ENCODE measurements at regions not wholly inside any gene's neighbourhood (a gene's known extent, or its start where the extent isn't known, plus 50 kb on each side); places are given as distances from the start of the nearest gene placed in this dataset.

GRCh38 chr7:52406808-52407207 lies 628.6 kb upstream of the POM121L12 start:
- no peak overlapping the region for H3K4me3 ChIP-seq (ENCODE audit: low read length)
- Mint-ChIP-seq H3K27ac (no peak overlapping the region), H3K4me3 (no peak overlapping the region), H3K4me1 (no peaks in the 10 kb centered on the region), H3K36me3 (no peaks in the 10 kb centered on the region), H3K9me3 (peaks cover 0 to 8% (median 0%) of the 10 kb centered on the region in 11 donors), H3K27me3 (no peaks in the 10 kb centered on the region)
- ChIA-PET CTCF (no interaction called here), POLR2A (no interaction called here)
- ATAC-seq (no peak), DNase-seq (no peak)
- H3K4me1 ChIP-seq (ENCODE audit: control insufficient read depth in 2 of 2, insufficient read depth in 2 of 2, low read length in 2 of 2), result no peaks in the 10 kb centered on the region
- intact Hi-C loops (cut with micrococcal nuclease), result no loop called here
- no peaks in the 10 kb centered on the region for H3K36me3 ChIP-seq (ENCODE audit: control insufficient read depth in 2 of 3, insufficient read depth in 3 of 3, low read length in 3 of 3)
- H3K27me3 ChIP-seq (ENCODE audit: control insufficient read depth in 2 of 2, insufficient read depth in 2 of 2, low read length in 2 of 2), result no peaks in the 10 kb centered on the region
- H3K9me3 ChIP-seq (ENCODE audit: control insufficient read depth in 2 of 3, low read length in 3 of 3), result no peaks in the 10 kb centered on the region
- no peak overlapping the region for H3K27ac ChIP-seq (ENCODE audit: low read depth, low read length)

GRCh38 chr7:52382731-52383130 lies 652.7 kb upstream of the POM121L12 start:
- no peak overlapping the region for H3K27ac ChIP-seq (ENCODE audit: low read depth, low read length)
- peaks cover 0 to 12% (median 3%) of the 10 kb centered on the region in 11 donors for H3K9me3 Mint-ChIP-seq

GRCh38 chr7:52369922-52370321 lies 665.5 kb upstream of the POM121L12 start:
- Histone ChIP-seq H3K4me1 (ENCODE audit: control insufficient read depth in 2 of 2, insufficient read depth in 2 of 2, low read length in 2 of 2) (no peaks in the 10 kb centered on the region), H3K36me3 (ENCODE audit: control insufficient read depth in 2 of 3, insufficient read depth in 3 of 3, low read length in 3 of 3) (no peaks in the 10 kb centered on the region), H3K4me3 (ENCODE audit: low read length) (no peak overlapping the region), H3K27ac (ENCODE audit: low read depth, low read length) (no peak overlapping the region), H3K27me3 (ENCODE audit: control insufficient read depth in 2 of 2, insufficient read depth in 2 of 2, low read length in 2 of 2) (no peaks in the 10 kb centered on the region), H3K9me3 (ENCODE audit: control insufficient read depth in 2 of 3, low read length in 3 of 3) (peaks cover 0 to 4% (median 0%) of the 10 kb centered on the region in 3 experiments)
- Mint-ChIP-seq H3K36me3 (no peaks in the 10 kb centered on the region), H3K27me3 (no peaks in the 10 kb centered on the region), H3K4me1 (no peaks in the 10 kb centered on the region), H3K27ac (no peak overlapping the region), H3K9me3 (peaks cover 0 to 26% (median 5%) of the 10 kb centered on the region in 11 donors), H3K4me3 (no peak overlapping the region)
- intact Hi-C loops (cut with micrococcal nuclease), result no loop called here
- DNase-seq (no peak), ATAC-seq (no peak)
- CTCF ChIA-PET, result no interaction called here
- POLR2A ChIA-PET, result no interaction called here

More at GRCh38 chr7:52382731-52383130, 652.7 kb upstream of the POM121L12 start:
- ATAC-seq (no peak), DNase-seq (no peak)
- Mint-ChIP-seq H3K27me3 (no peaks in the 10 kb centered on the region), H3K4me1 (peaks cover 0 to 2% (median 0%) of the 10 kb centered on the region in 7 donors), H3K4me3 (no peak overlapping the region), H3K27ac (no peak overlapping the region), H3K36me3 (no peaks in the 10 kb centered on the region)
- H3K9me3 ChIP-seq (ENCODE audit: control insufficient read depth in 2 of 3, low read length in 3 of 3), result no peaks in the 10 kb centered on the region
- ChIA-PET POLR2A (no interaction called here), CTCF (no interaction called here)
- no peaks in the 10 kb centered on the region for H3K36me3 ChIP-seq (ENCODE audit: control insufficient read depth in 2 of 3, insufficient read depth in 3 of 3, low read length in 3 of 3)
- intact Hi-C loops (cut with micrococcal nuclease), result no loop called here
- no peaks in the 10 kb centered on the region for H3K4me1 ChIP-seq (ENCODE audit: control insufficient read depth in 2 of 2, insufficient read depth in 2 of 2, low read length in 2 of 2)
- H3K4me3 ChIP-seq (ENCODE audit: low read length), result no peak overlapping the region
- H3K27me3 ChIP-seq (ENCODE audit: control insufficient read depth in 2 of 2, insufficient read depth in 2 of 2, low read length in 2 of 2), result no peaks in the 10 kb centered on the region

GRCh38 chr7:52365349-52365748 lies 670.1 kb upstream of the POM121L12 start:
- no peaks in the 10 kb centered on the region for H3K4me1 Mint-ChIP-seq
- ChIA-PET POLR2A (no interaction called here), CTCF (no interaction called here)
- peaks cover 0 to 18% (median 5%) of the 10 kb centered on the region in 11 donors for H3K9me3 Mint-ChIP-seq
- H3K4me3 Mint-ChIP-seq, result no peak overlapping the region
- H3K4me3 ChIP-seq (ENCODE audit: low read length), result no peak overlapping the region
- no peaks in the 10 kb centered on the region for H3K36me3 Mint-ChIP-seq
- intact Hi-C loops (cut with micrococcal nuclease), result no loop called here
- no peak for ATAC-seq
- H3K27me3 Mint-ChIP-seq, result no peaks in the 10 kb centered on the region
- H3K4me1 ChIP-seq (ENCODE audit: control insufficient read depth in 2 of 2, insufficient read depth in 2 of 2, low read length in 2 of 2), result no peaks in the 10 kb centered on the region
- no peak overlapping the region for H3K27ac Mint-ChIP-seq
- no peak overlapping the region for H3K27ac ChIP-seq (ENCODE audit: low read depth, low read length)
- DNase-seq, result no peak
- no peaks in the 10 kb centered on the region for H3K27me3 ChIP-seq (ENCODE audit: control insufficient read depth in 2 of 2, insufficient read depth in 2 of 2, low read length in 2 of 2)
- peaks cover 0 to 4% (median 0%) of the 10 kb centered on the region in 3 experiments for H3K9me3 ChIP-seq (ENCODE audit: control insufficient read depth in 2 of 3, low read length in 3 of 3)
- no peaks in the 10 kb centered on the region for H3K36me3 ChIP-seq (ENCODE audit: control insufficient read depth in 2 of 3, insufficient read depth in 3 of 3, low read length in 3 of 3)

- DNase-seq (no peak), ATAC-seq (no peak)
- intact Hi-C loops (cut with micrococcal nuclease), result no loop called here
- peaks cover 0 to 21% (median 6%) of the 10 kb centered on the region in 11 donors for H3K9me3 Mint-ChIP-seq
- no peaks in the 10 kb centered on the region for H3K4me1 Mint-ChIP-seq
- Histone ChIP-seq H3K36me3 (ENCODE audit: control insufficient read depth in 2 of 3, insufficient read depth in 3 of 3, low read length in 3 of 3) (no peaks in the 10 kb centered on the region), H3K27me3 (ENCODE audit: control insufficient read depth in 2 of 2, insufficient read depth in 2 of 2, low read length in 2 of 2) (no peaks in the 10 kb centered on the region), H3K9me3 (ENCODE audit: control insufficient read depth in 2 of 3, low read length in 3 of 3) (peaks cover 0 to 4% (median 0%) of the 10 kb centered on the region in 3 experiments), H3K4me3 (ENCODE audit: low read length) (no peak overlapping the region), H3K27ac (ENCODE audit: low read depth, low read length) (no peak overlapping the region), H3K4me1 (ENCODE audit: control insufficient read depth in 2 of 2, insufficient read depth in 2 of 2, low read length in 2 of 2) (no peaks in the 10 kb centered on the region)
- CTCF ChIA-PET, result no interaction called here
- no peak overlapping the region for H3K4me3 Mint-ChIP-seq
- no peaks in the 10 kb centered on the region for H3K36me3 Mint-ChIP-seq
- H3K27ac Mint-ChIP-seq, result no peak overlapping the region
- no peaks in the 10 kb centered on the region for H3K27me3 Mint-ChIP-seq
- POLR2A ChIA-PET, result no interaction called here
These were observed 672.9 kb upstream of the POM121L12 start for GRCh38 chr7:52362521-52362920.

GRCh38 chr7:52360541-52360940 lies 674.9 kb upstream of the POM121L12 start:
- H3K4me1 Mint-ChIP-seq, result no peaks in the 10 kb centered on the region
- no peaks in the 10 kb centered on the region for H3K27me3 ChIP-seq (ENCODE audit: control insufficient read depth in 2 of 2, insufficient read depth in 2 of 2, low read length in 2 of 2)
- H3K27me3 Mint-ChIP-seq, result no peaks in the 10 kb centered on the region
- POLR2A ChIA-PET, result no interaction called here
- H3K4me1 ChIP-seq (ENCODE audit: control insufficient read depth in 2 of 2, insufficient read depth in 2 of 2, low read length in 2 of 2), result no peaks in the 10 kb centered on the region
- peaks cover 1 to 22% (median 6%) of the 10 kb centered on the region in 11 donors for H3K9me3 Mint-ChIP-seq
- DNase-seq, result no peak
- no peak overlapping the region for H3K27ac Mint-ChIP-seq
- H3K36me3 ChIP-seq (ENCODE audit: control insufficient read depth in 2 of 3, insufficient read depth in 3 of 3, low read length in 3 of 3), result no peaks in the 10 kb centered on the region
- no peaks in the 10 kb centered on the region for H3K36me3 Mint-ChIP-seq
- H3K27ac ChIP-seq (ENCODE audit: low read depth, low read length), result no peak overlapping the region
- H3K4me3 ChIP-seq (ENCODE audit: low read length), result no peak overlapping the region
- no peaks in the 10 kb centered on the region for H3K9me3 ChIP-seq (ENCODE audit: control insufficient read depth in 2 of 3, low read length in 3 of 3)
- intact Hi-C loops (cut with micrococcal nuclease), result no loop called here
- no peak overlapping the region for H3K4me3 Mint-ChIP-seq
- CTCF ChIA-PET, result no interaction called here
- ATAC-seq, result no peak

- no peaks in the 10 kb centered on the region for H3K9me3 ChIP-seq (ENCODE audit: control insufficient read depth in 2 of 3, low read length in 3 of 3)
- intact Hi-C loops (cut with micrococcal nuclease), result no loop called here
- H3K27ac Mint-ChIP-seq, result no peak overlapping the region
These were observed 680.4 kb upstream of the POM121L12 start for GRCh38 chr7:52355053-52355452.

More at GRCh38 chr7:52355053-52355452, 680.4 kb upstream of the POM121L12 start:
- Mint-ChIP-seq H3K27me3 (no peaks in the 10 kb centered on the region), H3K4me3 (no peak overlapping the region), H3K9me3 (peaks cover 2 to 19% (median 5%) of the 10 kb centered on the region in 11 donors), H3K36me3 (no peaks in the 10 kb centered on the region), H3K4me1 (no peaks in the 10 kb centered on the region)
- H3K27ac ChIP-seq (ENCODE audit: low read depth, low read length), result no peak overlapping the region
- DNase-seq (no peak), ATAC-seq (no peak)
- no peaks in the 10 kb centered on the region for H3K36me3 ChIP-seq (ENCODE audit: control insufficient read depth in 2 of 3, insufficient read depth in 3 of 3, low read length in 3 of 3)
- H3K4me3 ChIP-seq (ENCODE audit: low read length), result no peak overlapping the region
- ChIA-PET CTCF (no interaction called here), POLR2A (no interaction called here)
- H3K4me1 ChIP-seq (ENCODE audit: control insufficient read depth in 2 of 2, insufficient read depth in 2 of 2, low read length in 2 of 2), result no peaks in the 10 kb centered on the region
- no peaks in the 10 kb centered on the region for H3K27me3 ChIP-seq (ENCODE audit: control insufficient read depth in 2 of 2, insufficient read depth in 2 of 2, low read length in 2 of 2)
